H1 (cell line): ENCODE measurements at regions not wholly inside any gene's neighbourhood (a gene's known extent, or its start where the extent isn't known, plus 50 kb on each side); places are given as distances from the start of the nearest gene placed in this dataset.

Experiments
- CTCF ChIA-PET: fragments of 300-600 bp; sonication (Branson Sonifier 250); formaldehyde crosslinking; loops from one replicate; lab custom pipeline; 2021; ENCODE audit not compliant: partially characterized antibody; lab: Charles Lee
- POLR2A ChIA-PET: fragments of 300-600 bp; sonication (Branson Sonifier 250); formaldehyde crosslinking; loops from one replicate; lab custom pipeline; 2021; ENCODE audit warnings: inconsistent platforms; ENCODE audit not compliant: partially characterized antibody; lab: Charles Lee
- DNase-seq, 2 experiments: peaks; one replicate each; pipeline versions ENCODE4 v3.0.0 to v3.0.0-alpha.2; 2010 to 2022; ENCODE audit warnings: low spot score in 2 of 2, low read depth in 1 of 2, mixed read lengths in 1 of 2
- FAIRE-seq: peaks from 2 replicates; lab custom pipeline; 2011; peaks lifted over from hg19 to GRCh38; lab: Jason Lieb, UNC
- H2AFZ ChIP-seq: 2 replicates; pipeline ENCODE4 v1.8.1; 2012; ENCODE audit warnings: low read length, inconsistent platforms
- H2AK5ac ChIP-seq: 2 replicates; pipeline ENCODE4 v1.6.1; 2013; ENCODE audit warnings: low read depth, low read length
- H2BK120ac ChIP-seq: replicated peaks from 2 replicates; pipeline ENCODE3; 2013; ENCODE audit warnings: low read depth, low read length, inconsistent platforms
- H2BK12ac ChIP-seq: 2 replicates; pipeline ENCODE4 v1.6.1; 2013; ENCODE audit warnings: low read depth, low read length
- H2BK15ac ChIP-seq: 2 replicates; pipeline ENCODE4 v1.6.1; 2013; ENCODE audit warnings: low read length
- H2BK20ac ChIP-seq: 2 replicates; pipeline ENCODE4 v1.6.1; 2013; ENCODE audit warnings: low read length
- H2BK5ac ChIP-seq: 2 replicates; pipeline ENCODE4 v1.6.1; 2013; ENCODE audit warnings: low read depth, low read length
- H3K14ac ChIP-seq: 2 replicates; pipeline ENCODE4 v1.6.1; 2013; ENCODE audit warnings: inconsistent platforms; ENCODE audit not compliant: insufficient read length
- H3K18ac ChIP-seq: 2 replicates; pipeline ENCODE4 v1.6.1; 2013; ENCODE audit warnings: low read length; ENCODE audit errors: extremely low read depth
- H3K23ac ChIP-seq: 2 replicates; pipeline ENCODE4 v1.6.1; 2013; ENCODE audit warnings: inconsistent platforms; ENCODE audit not compliant: insufficient read length
- H3K23me2 ChIP-seq: 2 replicates; pipeline ENCODE4 v1.6.1; 2013; ENCODE audit warnings: low read depth, low read length
- H3K27ac ChIP-seq: 2 replicates; pipeline ENCODE4 v1.6.1; 2011; ENCODE audit warnings: low read depth, low read length, inconsistent platforms
- H3K27me3 ChIP-seq, 4 experiments: replicated peaks in 1 of 4; 1 replicate in 1 of 4; 2 replicates in 3 of 4; pipeline versions ENCODE4 v1.6.1 to v1.8.1; 2011 to 2013; ENCODE audit warnings: low read length in 3 of 4, mild to moderate bottlenecking in 3 of 4, inconsistent platforms in 2 of 4, mixed read lengths in 2 of 4, moderate library complexity in 1 of 4; ENCODE audit not compliant: control insufficient read depth in 3 of 4, insufficient read depth in 3 of 4; ENCODE audit errors: extremely low read depth in 1 of 4
- H3K36me3 ChIP-seq, 4 experiments: 2 replicates each; pipeline versions ENCODE4 v1.6.1 to v1.8.1; 2011 to 2013; ENCODE audit warnings: mild to moderate bottlenecking in 4 of 4, low read length in 3 of 4, moderate library complexity in 2 of 4, control low read depth in 1 of 4, inconsistent platforms in 1 of 4; ENCODE audit not compliant: insufficient read depth in 4 of 4, control insufficient read depth in 2 of 4
- H3K4ac ChIP-seq: replicated peaks from 2 replicates; pipeline ENCODE3; 2013; ENCODE audit warnings: low read length, low read depth, mixed read lengths, inconsistent platforms; ENCODE audit not compliant: insufficient read length
- H3K4me1 ChIP-seq, 4 experiments: replicated peaks in 1 of 4; 1 replicate in 1 of 4; 2 replicates in 3 of 4; pipeline versions ENCODE4 v1.6.1 to v1.8.1; 2011 to 2013; ENCODE audit warnings: low read length in 3 of 4, inconsistent platforms in 2 of 4, mixed read lengths in 1 of 4; ENCODE audit not compliant: insufficient read depth in 4 of 4, control insufficient read depth in 3 of 4
- H3K4me2 ChIP-seq, 2 experiments: 2 replicates each; pipeline versions ENCODE4 v1.6.1 to v1.8.1; 2011 to 2013; ENCODE audit warnings: low read depth in 2 of 2, low read length in 2 of 2, control low read depth in 1 of 2, inconsistent platforms in 1 of 2, mild to moderate bottlenecking in 1 of 2; ENCODE audit not compliant: insufficient read depth in 1 of 2
- H3K4me3 ChIP-seq, 4 experiments: fragments of 200-600, 300-600 bp in 1 of 4; sonication (generic), shearing (Covaris generic), sonication (Bioruptor Twin) in 1 of 4; 2 replicates each; pipeline versions ENCODE4 v1.5.1 to v1.8.1; 2011 to 2016; ENCODE audit warnings: low read length in 4 of 4, low read depth in 3 of 4, control low read depth in 2 of 4, inconsistent platforms in 2 of 4, mild to moderate bottlenecking in 2 of 4, mixed read lengths in 1 of 4, moderate library complexity in 1 of 4; ENCODE audit not compliant: insufficient read depth in 2 of 4; ENCODE audit errors: extremely low read depth in 1 of 4
- H3K56ac ChIP-seq: replicated peaks from 2 replicates; pipeline ENCODE3; 2013; ENCODE audit warnings: low read depth, mild to moderate bottlenecking, mixed read lengths, low read length, inconsistent platforms; ENCODE audit not compliant: insufficient read length
- H3K79me1 ChIP-seq: 2 replicates; pipeline ENCODE4 v1.6.1; 2013; ENCODE audit warnings: low read depth, low read length, control low read depth
- H3K79me2 ChIP-seq, 2 experiments: 2 replicates each; pipeline versions ENCODE4 v1.6.1 to v1.8.1; 2012 to 2013; ENCODE audit warnings: low read length in 2 of 2, mild to moderate bottlenecking in 2 of 2, inconsistent platforms in 1 of 2; ENCODE audit not compliant: insufficient read depth in 2 of 2, control insufficient read depth in 1 of 2
- H3K9ac ChIP-seq, 4 experiments: replicated peaks in 1 of 4; 1 replicate in 1 of 4; 2 replicates in 3 of 4; pipeline versions ENCODE4 v1.6.1 to v1.8.1; 2011 to 2013; ENCODE audit warnings: low read depth in 3 of 4, low read length in 3 of 4, control low read depth in 2 of 4, mild to moderate bottlenecking in 2 of 4, moderate library complexity in 2 of 4, inconsistent platforms in 1 of 4; ENCODE audit errors: extremely low read depth in 1 of 4
- H3K9me3 ChIP-seq, 2 experiments: 2 replicates each; pipeline versions ENCODE4 v1.6.1 to v1.8.1; 2012 to 2013; ENCODE audit warnings: mild to moderate bottlenecking in 2 of 2, moderate library complexity in 2 of 2, control low read depth in 1 of 2, inconsistent platforms in 1 of 2, low read depth in 1 of 2, low read length in 1 of 2, mixed read lengths in 1 of 2; ENCODE audit not compliant: insufficient read depth in 2 of 2
- H4K20me1 ChIP-seq, 2 experiments: replicated peaks in 1 of 2; 2 replicates each; pipeline versions ENCODE3 to v1.8.1; 2011 to 2013; ENCODE audit warnings: inconsistent platforms in 2 of 2, low read length in 2 of 2, mild to moderate bottlenecking in 1 of 2; ENCODE audit not compliant: insufficient read depth in 2 of 2, control insufficient read depth in 1 of 2
- H4K5ac ChIP-seq: 2 replicates; pipeline ENCODE4 v1.6.1; 2013; ENCODE audit warnings: low read length, low read depth, mixed read lengths, inconsistent platforms; ENCODE audit not compliant: insufficient read length
- H4K8ac ChIP-seq: 2 replicates; pipeline ENCODE4 v1.8.0; 2013; ENCODE audit warnings: mild to moderate bottlenecking, moderate library complexity, low read length, inconsistent platforms; ENCODE audit not compliant: insufficient read depth; ENCODE audit errors: extremely low read depth
- H4K91ac ChIP-seq: replicated peaks from 2 replicates; pipeline ENCODE3; 2013; ENCODE audit warnings: low read length, mixed read lengths, inconsistent platforms; ENCODE audit not compliant: insufficient read length
- JUN ChIP-seq: IDR thresholded peaks from 2 replicates; pipeline ENCODE4 v1.6.1; 2011; ENCODE audit warnings: low read depth, mild to moderate bottlenecking, improper control_type of control experiment, low read length
- RBBP5 ChIP-seq: IDR thresholded peaks from 2 replicates; pipeline ENCODE4 v1.7.1; 2012; ENCODE audit warnings: low read depth, mild to moderate bottlenecking, inconsistent platforms, low read length, moderate library complexity, borderline replicate concordance
- SP1 ChIP-seq: IDR thresholded peaks from 2 replicates; pipeline ENCODE4 v1.6.1; 2011; ENCODE audit warnings: low read depth, low read length
- TBP ChIP-seq: IDR thresholded peaks from 2 replicates; pipeline ENCODE4 v1.6.1; 2011; ENCODE audit warnings: low read depth, low read length, improper control_type of control experiment
- YY1 ChIP-seq: IDR thresholded peaks from 2 replicates; pipeline ENCODE4 v1.6.1; 2011; ENCODE audit warnings: low read depth, mild to moderate bottlenecking, low read length
- WGBS, 2 experiments: shearing (Covaris generic) in 1 of 2; methylation state at CpG; one replicate each; pipeline versions ENCODE4 v1.1.6 to v1.1.7; 2013 to 2015; ENCODE audit warnings: low lambda C conversion rate in 2 of 2, mixed read lengths in 2 of 2, inconsistent platforms in 1 of 2, low coverage in 1 of 2, missing lambda C conversion rate in 1 of 2; ENCODE audit not compliant: insufficient replicate concordance in 2 of 2, insufficient coverage in 1 of 2, insufficient read length in 1 of 2; ENCODE audit errors: extremely low coverage in 1 of 2, missing lambda C conversion rate in 1 of 2; 5-methylcytosine and 5-hydroxymethylcytosine counted together
- TF ChIP-seq, protein P1 (sequence below), 3 experiments: IDR thresholded peaks; 1 replicate in 2 of 3; 2 replicates in 1 of 3; pipeline versions ENCODE4 v1.5.1 to v1.6.1; 2011; ENCODE audit warnings: low read length in 3 of 3, mild to moderate bottlenecking in 3 of 3, inconsistent platforms in 2 of 3, low read depth in 1 of 3, moderate library complexity in 1 of 3; ENCODE audit not compliant: insufficient read depth in 1 of 3; ENCODE audit errors: control extremely low read depth in 1 of 3

DNA sequence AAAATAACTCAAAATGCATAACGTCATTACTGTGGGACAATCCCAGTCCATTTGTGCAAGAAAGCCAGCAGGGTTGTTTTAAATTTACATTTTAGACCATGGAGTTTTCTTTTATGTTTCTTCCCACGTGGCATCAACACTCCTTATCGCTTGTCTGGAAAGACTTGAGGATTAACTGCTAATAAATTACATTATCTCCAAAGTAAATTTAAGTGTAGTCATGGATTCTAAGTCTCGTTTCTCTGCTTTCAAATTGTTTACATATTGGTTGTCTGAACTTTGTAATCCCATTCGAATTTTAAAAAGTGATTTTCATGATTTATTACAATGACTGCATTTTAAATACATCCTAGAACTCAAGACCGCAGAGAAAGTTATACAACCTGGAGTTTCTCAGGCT is 119.3 kb upstream of the ADAMTS5 start:
- no peaks in the 10 kb centered on the region for H3K23me2 ChIP-seq
- no peak overlapping the region for H3K4ac ChIP-seq
- no peak overlapping the region for H3K18ac ChIP-seq
- H2BK15ac ChIP-seq, result no peak overlapping the region
- no peak overlapping the region for H3K9ac ChIP-seq
- H4K5ac ChIP-seq, result no peak overlapping the region
- H3K79me2 ChIP-seq, result no peaks in the 10 kb centered on the region
- H3K4me2 ChIP-seq, result no peak overlapping the region
- no peak overlapping the region for H2AFZ ChIP-seq
- no peak overlapping the region for H3K56ac ChIP-seq
- DNase-seq, result no peak
- H2BK20ac ChIP-seq, result no peak overlapping the region
- TF ChIP-seq YY1, result no peak
- TF ChIP-seq, protein P1, sequence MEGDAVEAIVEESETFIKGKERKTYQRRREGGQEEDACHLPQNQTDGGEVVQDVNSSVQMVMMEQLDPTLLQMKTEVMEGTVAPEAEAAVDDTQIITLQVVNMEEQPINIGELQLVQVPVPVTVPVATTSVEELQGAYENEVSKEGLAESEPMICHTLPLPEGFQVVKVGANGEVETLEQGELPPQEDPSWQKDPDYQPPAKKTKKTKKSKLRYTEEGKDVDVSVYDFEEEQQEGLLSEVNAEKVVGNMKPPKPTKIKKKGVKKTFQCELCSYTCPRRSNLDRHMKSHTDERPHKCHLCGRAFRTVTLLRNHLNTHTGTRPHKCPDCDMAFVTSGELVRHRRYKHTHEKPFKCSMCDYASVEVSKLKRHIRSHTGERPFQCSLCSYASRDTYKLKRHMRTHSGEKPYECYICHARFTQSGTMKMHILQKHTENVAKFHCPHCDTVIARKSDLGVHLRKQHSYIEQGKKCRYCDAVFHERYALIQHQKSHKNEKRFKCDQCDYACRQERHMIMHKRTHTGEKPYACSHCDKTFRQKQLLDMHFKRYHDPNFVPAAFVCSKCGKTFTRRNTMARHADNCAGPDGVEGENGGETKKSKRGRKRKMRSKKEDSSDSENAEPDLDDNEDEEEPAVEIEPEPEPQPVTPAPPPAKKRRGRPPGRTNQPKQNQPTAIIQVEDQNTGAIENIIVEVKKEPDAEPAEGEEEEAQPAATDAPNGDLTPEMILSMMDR (IDR thresholded peaks at IDR 0.05; ENCODE audit: control extremely low read depth in 1 of 3, insufficient read depth in 1 of 3, low read depth in 1 of 3, low read length in 3 of 3), result no peak
- no peak for TF ChIP-seq SP1
- no peak for TF ChIP-seq JUN
- no peak for TF ChIP-seq RBBP5
- no peak for TF ChIP-seq TBP
- H2AK5ac ChIP-seq, result no peak overlapping the region
- H4K91ac ChIP-seq, result no peak overlapping the region
- no peak for FAIRE-seq
- H3K27ac ChIP-seq, result no peak overlapping the region
- no peak overlapping the region for H4K8ac ChIP-seq
- H4K20me1 ChIP-seq, result no peaks in the 10 kb centered on the region
- no peaks in the 10 kb centered on the region for H3K4me1 ChIP-seq
- no peaks in the 10 kb centered on the region for H3K36me3 ChIP-seq
- no peak overlapping the region for H2BK120ac ChIP-seq
- H3K79me1 ChIP-seq, result no peaks in the 10 kb centered on the region
- no peak overlapping the region for H3K14ac ChIP-seq
- H3K27me3 ChIP-seq, result no peaks in the 10 kb centered on the region
- H2BK5ac ChIP-seq, result no peak overlapping the region
- H2BK12ac ChIP-seq, result no peak overlapping the region
- ChIA-PET POLR2A (no interaction called here), CTCF (no interaction called here)
- 90% methylated on average over 6 of the region's 6 CpGs; no CpG with 5 or more reads in 1 of the 2 experiments for WGBS, 2 experiments
- no peak overlapping the region for H3K4me3 ChIP-seq
- no peak overlapping the region for H3K23ac ChIP-seq
- no peaks in the 10 kb centered on the region for H3K9me3 ChIP-seq
